CD4-positive, alpha-beta T cell treated with Interleukin-2 at 100 ng/mL for 4 hours (primary cell): ENCODE measurements at regions not wholly inside any gene's neighbourhood (a gene's known extent, or its start where the extent isn't known, plus 50 kb on each side); places are given as distances from the start of the nearest gene placed in this dataset.
"Not testable (repeated sequence)": the region's sequence is repeated elsewhere in the genome, so short reads cannot be mapped to it uniquely, and the experiment has no call there.

Experiments
- DNase-seq: peaks from one replicate; pipeline ENCODE4 v3.0.0-alpha.2; 2020; ENCODE audit warnings: low spot score

GRCh38 chr13:63811428-63812004 is 2395.9 kb upstream of the PCDH20 start:
- DNase-seq = not testable (repeated sequence)

DNA sequence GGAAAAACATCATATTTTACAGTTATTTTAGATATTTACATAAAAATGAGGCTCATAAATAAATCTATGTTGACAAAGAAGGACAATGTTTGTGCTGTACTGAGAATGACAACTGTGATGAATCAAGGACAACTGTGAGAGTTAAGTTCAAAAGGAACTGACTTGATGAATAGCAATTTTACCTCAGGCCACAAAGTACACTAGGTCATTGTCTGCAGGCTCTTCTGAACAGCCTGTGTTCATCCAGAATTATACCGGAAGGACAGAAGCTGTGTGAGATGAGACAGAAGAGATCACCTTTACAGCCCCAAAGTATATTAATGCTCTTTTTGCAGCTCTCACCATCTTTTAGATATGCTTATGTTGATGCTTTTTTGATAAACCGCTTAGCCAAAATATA is 2375.5 kb upstream of the PCDH20 start:
- DNase-seq = not testable (repeated sequence)

DNA sequence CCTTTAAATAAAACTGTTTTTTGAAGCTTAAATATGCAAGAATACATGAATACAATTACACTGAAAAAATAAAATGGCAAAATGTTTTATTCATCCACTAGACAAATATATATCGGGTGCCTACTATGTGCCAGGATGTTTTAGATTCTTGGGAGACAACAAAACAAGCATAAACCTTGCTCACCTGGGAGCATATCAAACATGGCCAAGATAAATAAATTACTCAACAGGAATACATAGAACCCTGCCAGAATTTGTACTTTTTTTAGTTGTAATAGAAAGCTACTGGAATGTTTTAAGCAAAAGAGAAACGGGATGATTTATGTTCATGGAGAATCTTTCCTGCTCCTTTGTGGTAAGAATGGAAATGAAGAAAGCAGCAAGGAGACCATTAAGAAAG is 2358.5 kb upstream of the PCDH20 start:
- DNase-seq = no peak

DNA sequence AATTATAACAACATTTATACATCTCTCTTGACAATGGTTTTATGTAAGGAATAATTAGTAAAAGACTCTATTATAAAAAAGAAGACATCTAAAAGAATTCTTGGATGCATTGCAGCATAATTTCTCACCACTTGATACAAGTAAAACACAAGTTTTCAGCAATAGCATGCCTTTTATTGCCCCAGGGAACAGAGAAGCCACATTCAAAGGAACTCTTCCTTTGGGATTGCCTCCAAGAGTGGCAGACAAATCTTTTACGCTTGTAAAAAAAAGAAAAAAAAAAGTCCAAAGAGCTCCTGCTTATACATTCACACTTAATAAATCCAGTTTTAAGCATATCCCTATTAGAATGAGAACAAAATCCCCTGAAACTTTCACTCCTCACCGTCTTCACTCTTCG is 2357.8 kb upstream of the PCDH20 start:
- DNase-seq = no peak

- DNase-seq = not testable (repeated sequence)
Observed at GRCh38 chr13:63757683-63758082, 2342.0 kb upstream of the PCDH20 start.

GRCh38 chr13:63749857-63750256 is 2334.2 kb upstream of the PCDH20 start:
- not testable (repeated sequence) for DNase-seq

DNA sequence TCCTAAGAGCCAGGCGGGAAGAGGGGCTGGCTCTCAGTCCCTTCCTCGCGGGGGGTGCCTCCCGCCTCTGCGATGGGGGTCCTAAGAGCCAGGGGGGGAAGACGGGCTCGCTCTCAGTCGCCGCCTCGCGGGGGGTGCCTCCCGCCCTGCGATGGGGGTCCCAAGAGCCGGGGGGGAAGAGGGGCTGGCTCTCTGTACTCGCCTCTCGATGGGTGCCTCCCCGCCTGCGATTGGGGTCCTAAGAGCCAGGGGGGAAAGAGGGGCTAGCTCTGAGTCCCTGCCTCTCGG is 2326.1 kb upstream of the PCDH20 start:
- not testable (repeated sequence) for DNase-seq

DNA sequence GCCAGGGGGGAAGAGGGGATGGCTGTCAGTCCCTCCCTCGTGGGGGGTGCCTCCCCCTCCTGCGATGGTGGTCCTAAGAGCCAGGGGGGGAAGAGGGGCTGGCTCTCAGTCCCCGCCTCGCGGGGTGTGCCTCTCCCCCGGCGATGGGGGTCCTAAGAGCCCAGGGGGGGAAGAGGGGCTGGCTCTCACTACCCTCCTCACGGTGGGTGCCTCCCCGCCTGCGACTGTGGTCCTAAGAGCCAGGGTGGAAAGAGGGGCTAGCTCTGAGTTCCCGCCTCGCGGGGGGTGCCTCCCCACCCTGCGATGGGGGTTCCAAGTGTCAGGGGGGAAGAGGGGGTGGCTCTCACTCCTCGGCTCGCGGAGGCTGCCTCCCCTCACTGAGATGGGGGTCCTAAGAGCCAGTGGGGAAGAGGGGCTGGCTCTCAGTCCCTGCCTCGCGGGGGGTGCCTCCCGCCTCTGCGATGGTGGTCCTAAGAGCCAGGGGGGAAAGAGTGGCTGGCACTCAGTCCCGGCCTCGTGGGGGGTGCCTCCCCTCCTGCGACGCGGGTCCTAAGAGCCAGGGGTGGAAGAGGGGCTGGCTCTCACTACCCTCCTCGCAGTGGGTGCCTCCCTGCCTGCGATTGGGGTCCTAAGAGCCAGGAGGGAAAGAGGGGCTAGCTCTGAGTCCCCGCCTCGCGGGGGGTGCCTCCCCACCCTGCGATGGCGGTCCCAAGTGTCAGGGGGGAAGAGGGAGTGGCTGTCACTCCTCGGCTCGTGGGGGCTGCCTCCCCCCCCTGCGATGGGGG is 2325.6 kb upstream of the PCDH20 start:
- no peak for DNase-seq

- not testable (repeated sequence) for DNase-seq
Observed at GRCh38 chr13:63739112-63739735, 2323.6 kb upstream of the PCDH20 start.

DNA sequence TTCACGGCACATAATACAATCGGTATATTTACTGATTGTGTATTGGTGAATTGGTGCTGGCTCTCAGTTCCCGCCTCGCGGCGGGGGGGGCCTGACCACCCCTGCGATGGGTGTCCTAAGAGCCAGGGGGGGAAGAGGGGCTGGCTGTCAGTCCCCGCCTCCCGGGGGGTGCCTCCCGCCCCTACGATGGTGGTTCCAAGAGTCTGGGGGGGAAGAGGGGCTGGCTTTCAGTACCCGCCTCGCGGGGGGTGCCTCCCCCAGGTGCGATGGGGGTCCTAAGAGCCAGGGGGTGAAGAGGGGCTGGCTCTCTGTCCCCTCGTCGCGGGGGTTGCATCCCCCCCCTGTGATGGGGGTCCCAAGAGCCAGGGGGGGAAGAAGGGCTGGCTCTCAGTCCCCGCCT is 2321.8 kb upstream of the PCDH20 start:
- DNase-seq = no peak

- DNase-seq = no peak
Observed at GRCh38 chr13:63731896-63732295, 2316.2 kb upstream of the PCDH20 start.

GRCh38 chr13:63712159-63712558 is 2296.5 kb upstream of the PCDH20 start:
- not testable (repeated sequence) for DNase-seq

DNA sequence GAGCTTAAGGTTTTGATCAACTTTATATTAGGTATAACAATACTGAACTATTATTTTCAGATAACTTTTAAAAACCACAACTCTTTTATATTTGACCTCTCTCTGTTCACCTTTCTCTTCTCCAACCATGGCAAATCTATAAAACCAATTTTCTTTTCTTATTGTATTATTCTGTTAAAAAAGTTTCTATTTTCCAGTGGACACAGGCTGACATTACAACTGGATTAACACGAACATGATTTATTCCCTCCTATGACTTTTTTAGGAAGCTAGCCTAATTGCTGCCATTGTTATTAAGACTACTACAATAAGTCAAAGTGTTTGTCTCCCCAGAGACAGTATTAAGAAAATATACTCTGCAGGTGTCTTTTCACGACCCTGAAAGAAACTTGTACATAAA is 2291.1 kb upstream of the PCDH20 start:
- no peak for DNase-seq

- DNase-seq = no peak
Observed at GRCh38 chr13:63704521-63704920, 2288.9 kb upstream of the PCDH20 start.

DNA sequence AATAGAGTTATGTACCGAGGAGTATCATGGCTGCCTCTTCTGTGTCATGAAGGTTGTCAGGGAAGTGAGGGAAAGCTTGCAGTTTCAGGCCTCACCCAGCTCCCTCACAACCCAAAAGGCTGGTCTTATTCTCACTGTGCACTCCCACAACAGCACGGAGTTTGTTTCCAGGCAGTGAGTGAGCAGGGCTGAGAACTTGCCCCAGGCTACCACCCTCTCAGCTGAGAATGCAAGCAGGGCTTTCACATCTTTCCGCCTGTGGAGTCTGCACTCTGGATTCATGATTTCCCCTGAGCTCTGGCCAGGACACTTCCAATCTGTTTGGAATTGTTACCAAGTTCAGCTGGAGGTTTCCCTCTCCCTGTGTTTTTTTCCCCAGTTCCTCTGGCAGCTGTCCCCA is 2284.7 kb upstream of the PCDH20 start:
- no peak for DNase-seq

- DNase-seq = no peak
Observed at GRCh38 chr13:63699948-63700347, 2284.3 kb upstream of the PCDH20 start.

DNA sequence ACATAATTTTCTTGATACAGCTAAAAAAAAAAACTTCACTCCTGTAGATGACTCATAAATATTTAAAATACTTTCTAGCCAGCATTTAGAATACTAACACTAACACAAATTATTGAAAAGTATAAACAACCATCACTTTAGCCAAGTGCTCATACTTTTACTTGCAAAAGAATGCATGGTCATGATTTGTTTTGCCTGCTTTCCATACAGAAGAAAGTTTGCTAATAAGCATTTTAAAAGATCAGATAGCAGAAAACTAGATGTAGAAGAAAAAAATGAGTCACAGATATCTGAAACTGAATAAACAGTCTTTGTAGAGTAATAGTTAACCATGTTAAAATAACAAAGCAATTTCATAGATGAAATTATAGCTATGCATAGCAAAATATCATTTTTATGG is 2280.4 kb upstream of the PCDH20 start:
- DNase-seq = no peak

- no peak for DNase-seq
Observed at GRCh38 chr13:63693696-63694095, 2278.0 kb upstream of the PCDH20 start.

GRCh38 chr13:63691474-63691873 is 2275.8 kb upstream of the PCDH20 start:
- no peak for DNase-seq

DNA sequence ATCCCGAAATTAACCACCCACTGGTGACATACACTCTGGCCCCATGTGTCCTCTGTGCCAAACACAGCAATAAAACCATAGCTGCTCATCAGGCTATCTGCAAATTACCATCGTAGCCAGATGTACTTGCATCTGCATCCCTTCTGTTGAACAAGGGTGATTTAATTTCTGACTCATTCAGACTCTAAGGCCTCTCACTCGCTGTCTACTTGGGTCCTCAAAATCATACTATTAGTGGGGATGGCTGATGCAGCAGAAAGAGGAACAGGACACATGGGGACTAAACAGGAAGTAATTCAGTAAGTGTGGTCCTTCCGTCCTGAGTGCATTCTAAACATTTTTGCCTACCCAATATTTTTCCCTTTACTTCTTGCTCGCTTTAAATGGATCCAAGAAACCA is 2275.0 kb upstream of the PCDH20 start:
- no peak for DNase-seq

DNA sequence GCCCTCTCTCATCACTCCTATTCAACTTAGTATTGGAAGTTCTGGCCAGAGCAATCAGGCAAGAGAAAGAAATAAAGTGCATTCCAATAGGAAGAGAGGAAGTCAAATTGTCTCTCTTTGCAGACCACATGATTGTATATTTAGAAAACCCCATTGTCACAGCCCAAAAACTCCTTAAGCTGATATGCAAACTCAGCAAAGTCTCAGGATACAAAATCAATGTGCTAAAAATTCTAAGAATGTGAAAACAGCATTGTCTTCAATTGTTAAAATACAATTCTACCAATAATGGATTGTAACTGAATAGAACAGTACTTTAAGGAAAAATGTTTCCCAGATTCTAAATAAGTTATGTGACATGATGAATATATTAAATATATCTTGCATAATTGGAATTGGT is 2269.2 kb upstream of the PCDH20 start:
- DNase-seq = no peak

DNA sequence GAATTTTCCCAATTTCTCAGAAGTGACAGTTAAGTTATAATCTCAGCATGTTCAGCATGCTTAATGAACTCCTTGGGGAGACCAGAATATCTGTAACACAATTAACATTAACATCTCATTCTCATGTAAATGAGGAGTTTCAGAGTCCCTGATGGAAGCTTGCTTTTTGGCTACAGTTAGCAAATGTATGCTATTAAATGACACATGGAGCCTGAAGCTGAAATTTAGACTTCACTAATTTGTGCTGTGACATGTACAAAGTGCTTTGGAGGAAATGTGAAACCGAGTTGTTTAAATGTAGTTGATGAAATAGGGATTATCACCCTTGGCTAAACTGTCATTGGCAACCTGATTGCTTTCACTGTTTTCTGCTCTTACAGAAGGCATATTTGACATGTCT is 2265.1 kb upstream of the PCDH20 start:
- no peak for DNase-seq

GRCh38 chr13:63671296-63671695 is 2255.6 kb upstream of the PCDH20 start:
- no peak for DNase-seq

DNA sequence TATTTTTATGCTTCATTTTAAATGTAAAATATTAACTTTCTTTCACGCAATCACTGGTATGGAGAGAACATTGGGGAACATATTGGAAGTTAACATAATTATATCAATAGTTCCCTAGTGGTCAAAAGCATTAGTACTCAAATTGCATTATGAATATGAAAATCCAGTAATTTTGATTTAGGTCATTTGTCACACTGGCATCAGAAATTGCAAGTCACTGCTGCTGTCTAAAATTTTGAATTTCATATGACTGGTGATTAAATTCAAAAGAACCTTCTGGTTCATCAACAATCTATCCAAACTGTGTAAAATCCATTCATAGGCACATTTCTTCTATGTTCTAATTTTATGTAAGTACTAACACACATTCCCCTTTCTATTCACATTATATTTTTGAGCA is 2235.7 kb upstream of the PCDH20 start:
- DNase-seq = no peak
